Kidney epithelial cell (primary cell): ENCODE measurements at regions not wholly inside any gene's neighbourhood (a gene's known extent, or its start where the extent isn't known, plus 50 kb on each side); places are given as distances from the start of the nearest gene placed in this dataset.

Experiments used
- DNase-seq: peaks from one replicate; pipeline ENCODE4 v3.0.0-alpha.2; 2010; ENCODE audit warnings: low read depth
- H3K27me3 ChIP-seq: 2 replicates; pipeline ENCODE4 v1.6.0; 2011; ENCODE audit warnings: low read length; ENCODE audit not compliant: control insufficient read depth, insufficient read depth
- H3K36me3 ChIP-seq: 2 replicates; pipeline ENCODE4 v1.5.1; 2011; ENCODE audit warnings: low read length; ENCODE audit not compliant: control insufficient read depth, insufficient read depth
- H3K4me3 ChIP-seq: 2 replicates; pipeline ENCODE4 v1.5.1; 2011; ENCODE audit warnings: low read depth, mild to moderate bottlenecking, control low read depth, low read length
- CTCF ChIP-seq: IDR thresholded peaks from 2 replicates; pipeline ENCODE4 v1.5.1; 2011; ENCODE audit warnings: mild to moderate bottlenecking, moderate library complexity, low read length, control low read depth, inconsistent platforms; ENCODE audit not compliant: insufficient read depth, poor library complexity, severe bottlenecking

DNA sequence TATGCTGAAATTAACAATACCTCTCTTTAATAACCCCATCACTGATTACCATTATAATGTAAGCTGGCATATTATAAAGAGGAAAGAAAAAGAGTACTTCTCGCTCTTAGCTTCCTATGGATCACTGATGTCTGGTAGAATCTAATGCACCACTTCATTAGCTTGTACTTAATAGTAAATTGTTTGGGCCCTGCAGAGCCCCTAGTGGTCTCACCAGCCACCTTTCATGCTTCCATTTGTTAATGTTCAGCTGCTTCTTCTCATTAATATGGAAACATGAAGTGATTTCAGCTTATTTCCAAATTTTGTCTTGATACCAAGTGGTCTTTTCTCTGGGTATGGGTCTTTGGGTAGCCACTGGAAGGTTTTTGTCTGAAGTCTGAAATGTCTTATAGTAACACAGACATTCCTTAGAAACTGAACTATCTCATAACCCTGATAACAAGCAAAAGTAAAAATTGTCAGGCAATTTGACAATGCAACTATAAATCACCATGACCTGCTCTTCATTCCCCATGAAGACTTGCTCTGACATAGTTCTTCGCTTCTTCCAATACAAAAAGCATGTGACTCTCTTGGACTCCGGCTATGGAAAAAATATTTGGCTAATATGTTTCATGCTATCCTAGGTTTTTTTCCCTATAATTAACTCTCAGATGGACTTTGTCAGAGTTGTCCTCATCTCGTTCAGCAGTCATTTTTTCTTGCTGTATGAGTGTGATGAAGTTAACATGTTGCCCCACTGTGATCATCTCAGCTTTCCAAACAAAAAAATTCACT, 395.8 kb upstream of the MARCKS start:
- DNase-seq, result no peak

DNA sequence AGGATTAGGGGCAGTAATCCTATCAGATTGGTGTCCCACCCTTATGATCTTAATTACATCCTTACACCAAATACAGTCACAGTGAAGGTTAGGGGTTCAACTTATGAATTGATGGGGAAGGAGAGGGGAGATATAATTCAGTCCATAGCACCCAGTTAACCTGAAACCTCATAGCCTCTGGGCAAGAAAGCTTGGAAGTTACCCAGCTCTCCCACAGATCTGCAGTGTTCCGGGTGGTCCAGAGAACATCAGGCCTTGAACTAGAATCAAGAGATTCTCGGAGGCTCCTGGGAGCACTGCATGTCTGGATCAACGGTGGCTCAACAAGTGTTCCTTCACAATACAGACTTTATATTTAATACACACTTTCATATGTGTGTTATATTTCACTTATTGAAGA, 392.6 kb upstream of the MARCKS start:
- TF ChIP-seq CTCF, result no peak
- no peaks in the 10 kb centered on the region for H3K36me3 ChIP-seq
- DNase-seq, result no peak

More for the DNA sequence above, 395.8 kb upstream of the MARCKS start:
- TF ChIP-seq CTCF, result peak; percentile 30
- H3K27me3 ChIP-seq, result no peaks in the 10 kb centered on the region
- H3K4me3 ChIP-seq, result no peak overlapping the region
- no peaks in the 10 kb centered on the region for H3K36me3 ChIP-seq

GRCh38 chr6:113464960-113465359, 392.2 kb upstream of the MARCKS start:
- peak; percentile 58 for DNase-seq
- Histone ChIP-seq H3K4me3 (no peak overlapping the region), H3K36me3 (no peaks in the 10 kb centered on the region), H3K27me3 (no peaks in the 10 kb centered on the region)
- no peak for TF ChIP-seq CTCF

More for the DNA sequence above, 392.6 kb upstream of the MARCKS start:
- Histone ChIP-seq H3K27me3 (no peaks in the 10 kb centered on the region), H3K4me3 (no peak overlapping the region)

- no peaks in the 10 kb centered on the region for H3K27me3 ChIP-seq
- no peak overlapping the region for H3K4me3 ChIP-seq
- no peak for TF ChIP-seq CTCF
- no peaks in the 10 kb centered on the region for H3K36me3 ChIP-seq
- DNase-seq, result no peak
These were observed 390.6 kb upstream of the MARCKS start for GRCh38 chr6:113466526-113466925.

- H3K27me3 ChIP-seq, result no peaks in the 10 kb centered on the region
- no peak overlapping the region for H3K4me3 ChIP-seq
- no peaks in the 10 kb centered on the region for H3K36me3 ChIP-seq
- no peak for DNase-seq
- TF ChIP-seq CTCF, result no peak
These were observed 381.8 kb upstream of the MARCKS start for GRCh38 chr6:113475392-113475791.
